WERI-Rb-1 (cell line): ENCODE measurements at regions not wholly inside any gene's neighbourhood (a gene's known extent, or its start where the extent isn't known, plus 50 kb on each side); places are given as distances from the start of the nearest gene placed in this dataset.

Experiments used
- DNase-seq: peaks from one replicate; pipeline ENCODE4 v3.0.0-alpha.2; 2020
- H3K27ac ChIP-seq: fragments of 250-450 bp; sonication (Bioruptor Pico); 2 replicates; pipeline ENCODE4 v1.5.1; 2020; ENCODE audit warnings: mild to moderate bottlenecking, moderate library complexity
- H3K27me3 ChIP-seq: fragments of 250-450 bp; sonication (Bioruptor Pico); 2 replicates; pipeline ENCODE4 v1.5.1; 2021; ENCODE audit warnings: mild to moderate bottlenecking, low read depth, moderate library complexity; ENCODE audit not compliant: insufficient read depth, severe bottlenecking
- H3K36me3 ChIP-seq: fragments of 250-450 bp; sonication (Bioruptor Pico); 2 replicates; pipeline ENCODE4 v1.5.1; 2020; ENCODE audit warnings: mild to moderate bottlenecking, moderate library complexity
- H3K4me3 ChIP-seq: 2 replicates; pipeline ENCODE4 v1.5.1; 2011; ENCODE audit warnings: low read depth, mild to moderate bottlenecking, control low read depth, low read length
- H3K9me3 ChIP-seq: fragments of 250-450 bp; sonication (Bioruptor Pico); 2 replicates; pipeline ENCODE4 v1.5.1; 2021; ENCODE audit warnings: mild to moderate bottlenecking, moderate library complexity; ENCODE audit not compliant: severe bottlenecking
- TF ChIP-seq, protein P1 (sequence below): IDR thresholded peaks from 2 replicates; pipeline ENCODE4 v1.5.1; 2011; ENCODE audit warnings: low read depth, mild to moderate bottlenecking, control low read depth, inconsistent platforms, low read length

DNA sequence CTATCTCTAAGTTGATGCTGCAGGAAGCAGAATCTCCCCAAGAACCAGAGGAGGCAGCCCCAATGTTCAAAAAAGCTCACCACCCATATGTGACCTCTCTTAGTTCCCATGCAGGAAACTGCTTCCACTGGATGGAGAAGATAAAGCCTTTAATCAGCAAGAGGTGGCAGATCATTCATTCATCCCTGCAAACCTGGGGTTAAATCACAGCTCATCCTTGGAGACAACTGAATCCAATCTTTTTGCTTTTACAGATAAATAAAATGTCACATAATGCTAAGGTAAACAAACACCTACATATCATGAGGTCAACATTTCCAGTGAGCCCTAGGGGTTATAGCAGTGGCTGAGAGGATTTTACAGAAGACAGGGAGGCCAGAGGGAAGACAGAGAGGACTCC, 112.7 kb upstream of the CD93 start:
- Histone ChIP-seq H3K36me3 (no peaks in the 10 kb centered on the region), H3K9me3 (peaks cover 5% of the 10 kb centered on the region), H3K27me3 (peaks cover 67% of the 10 kb centered on the region), H3K27ac (no peak overlapping the region), H3K4me3 (no peak overlapping the region)
- TF ChIP-seq, protein P1, sequence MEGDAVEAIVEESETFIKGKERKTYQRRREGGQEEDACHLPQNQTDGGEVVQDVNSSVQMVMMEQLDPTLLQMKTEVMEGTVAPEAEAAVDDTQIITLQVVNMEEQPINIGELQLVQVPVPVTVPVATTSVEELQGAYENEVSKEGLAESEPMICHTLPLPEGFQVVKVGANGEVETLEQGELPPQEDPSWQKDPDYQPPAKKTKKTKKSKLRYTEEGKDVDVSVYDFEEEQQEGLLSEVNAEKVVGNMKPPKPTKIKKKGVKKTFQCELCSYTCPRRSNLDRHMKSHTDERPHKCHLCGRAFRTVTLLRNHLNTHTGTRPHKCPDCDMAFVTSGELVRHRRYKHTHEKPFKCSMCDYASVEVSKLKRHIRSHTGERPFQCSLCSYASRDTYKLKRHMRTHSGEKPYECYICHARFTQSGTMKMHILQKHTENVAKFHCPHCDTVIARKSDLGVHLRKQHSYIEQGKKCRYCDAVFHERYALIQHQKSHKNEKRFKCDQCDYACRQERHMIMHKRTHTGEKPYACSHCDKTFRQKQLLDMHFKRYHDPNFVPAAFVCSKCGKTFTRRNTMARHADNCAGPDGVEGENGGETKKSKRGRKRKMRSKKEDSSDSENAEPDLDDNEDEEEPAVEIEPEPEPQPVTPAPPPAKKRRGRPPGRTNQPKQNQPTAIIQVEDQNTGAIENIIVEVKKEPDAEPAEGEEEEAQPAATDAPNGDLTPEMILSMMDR = no peak
- no peak for DNase-seq

DNA sequence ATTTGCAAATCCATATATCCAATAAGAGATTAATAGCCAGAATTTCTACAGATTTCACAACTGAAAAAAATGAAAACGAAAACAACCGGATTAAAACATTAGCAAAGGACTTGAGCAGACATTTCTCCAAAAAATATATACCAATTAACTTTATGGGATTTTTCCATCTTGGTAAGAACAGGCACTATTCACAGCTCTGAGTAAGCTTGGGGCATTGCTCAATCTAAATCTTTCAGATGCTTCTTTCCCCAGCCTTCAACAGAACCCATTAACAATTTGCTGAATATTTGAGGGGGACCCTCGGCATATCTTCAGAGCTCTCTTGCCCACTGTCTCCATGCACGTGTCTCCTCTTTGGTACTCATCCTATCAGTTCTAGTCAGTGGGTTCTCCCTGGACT, 111.7 kb upstream of the CD93 start:
- Histone ChIP-seq H3K27me3 (peaks cover 57% of the 10 kb centered on the region), H3K36me3 (no peaks in the 10 kb centered on the region), H3K27ac (no peak overlapping the region), H3K4me3 (no peak overlapping the region), H3K9me3 (peaks cover 5% of the 10 kb centered on the region)
- no peak for DNase-seq
- TF ChIP-seq, protein P1 = no peak

DNA sequence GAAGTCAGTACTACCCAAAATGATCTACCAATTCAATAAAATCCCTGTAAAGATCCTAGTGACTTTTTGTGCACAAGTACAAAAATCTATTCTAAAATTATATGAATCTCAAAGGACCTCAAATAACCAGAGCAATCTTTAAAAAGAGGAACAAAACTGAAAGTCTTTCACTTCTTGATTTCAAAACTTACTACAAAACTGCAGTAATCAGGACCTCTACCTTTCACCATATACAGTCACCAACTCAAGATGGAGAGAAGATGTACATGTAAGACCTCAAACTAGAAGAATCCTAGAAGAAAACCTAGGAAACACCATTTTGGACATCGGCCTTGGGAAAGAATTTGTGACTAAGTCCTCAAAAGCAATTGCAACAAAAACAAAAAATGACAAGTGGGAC, 109.5 kb upstream of the CD93 start:
- peaks cover 5% of the 10 kb centered on the region for H3K9me3 ChIP-seq
- TF ChIP-seq, protein P1 = no peak
- H3K27ac ChIP-seq = no peak overlapping the region
- H3K27me3 ChIP-seq = peaks cover 41% of the 10 kb centered on the region
- H3K4me3 ChIP-seq = no peak overlapping the region
- no peak for DNase-seq
- no peaks in the 10 kb centered on the region for H3K36me3 ChIP-seq

DNA sequence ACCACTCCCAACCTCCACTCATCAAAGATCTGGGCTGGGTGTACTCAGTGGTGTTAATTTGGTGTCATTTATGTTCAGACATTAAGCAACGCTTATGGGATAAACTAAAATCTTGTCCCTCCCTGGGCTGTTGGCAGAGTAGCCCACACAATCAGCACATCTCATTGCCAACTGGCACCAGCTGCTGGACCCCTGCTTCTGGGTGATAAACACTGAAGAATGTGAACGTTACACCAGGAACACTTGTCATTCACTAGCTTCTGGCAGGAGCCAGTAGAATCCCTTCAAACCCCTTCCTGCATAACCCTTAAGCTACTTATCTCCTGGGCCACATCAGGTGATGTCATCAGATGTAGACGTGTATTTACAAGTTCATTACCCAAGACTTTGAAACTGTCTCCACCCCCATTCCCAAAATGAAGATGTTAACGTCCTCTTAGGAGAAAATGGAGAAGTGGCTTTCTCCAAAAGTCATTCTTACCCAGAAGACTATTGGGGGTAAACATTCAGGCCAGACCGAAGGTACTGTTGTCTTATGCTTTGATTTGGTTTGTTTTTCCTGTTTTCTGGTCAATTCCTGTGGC, 107.8 kb upstream of the CD93 start:
- DNase-seq = no peak
- Histone ChIP-seq H3K4me3 (no peak overlapping the region), H3K9me3 (peaks cover 5% of the 10 kb centered on the region), H3K27me3 (peaks cover 39% of the 10 kb centered on the region), H3K36me3 (no peaks in the 10 kb centered on the region), H3K27ac (no peak overlapping the region)
- TF ChIP-seq, protein P1 = no peak

DNA sequence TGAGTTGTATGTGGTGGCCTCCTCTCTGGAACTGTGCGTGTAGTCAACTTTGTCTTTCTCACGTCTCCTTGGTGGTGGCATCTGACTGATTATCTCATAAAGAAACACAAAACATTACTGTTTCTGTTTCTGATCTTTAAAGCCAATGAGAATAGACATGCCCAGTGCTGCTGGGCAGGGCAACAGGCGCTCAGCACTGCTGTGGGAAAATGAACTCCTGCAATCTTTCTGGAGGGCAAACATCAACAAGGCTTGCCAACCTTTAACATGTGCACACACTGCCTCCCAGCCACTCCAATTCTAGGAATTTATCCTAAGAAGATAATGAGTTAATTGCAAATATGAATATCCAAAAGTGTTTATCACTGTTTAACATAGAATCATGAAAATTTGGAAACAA, 106.3 kb upstream of the CD93 start:
- Histone ChIP-seq H3K4me3 (no peak overlapping the region), H3K36me3 (no peaks in the 10 kb centered on the region), H3K27me3 (peaks cover 33% of the 10 kb centered on the region), H3K9me3 (peaks cover 5% of the 10 kb centered on the region), H3K27ac (no peak overlapping the region)
- no peak for DNase-seq
- TF ChIP-seq, protein P1 = no peak

DNA sequence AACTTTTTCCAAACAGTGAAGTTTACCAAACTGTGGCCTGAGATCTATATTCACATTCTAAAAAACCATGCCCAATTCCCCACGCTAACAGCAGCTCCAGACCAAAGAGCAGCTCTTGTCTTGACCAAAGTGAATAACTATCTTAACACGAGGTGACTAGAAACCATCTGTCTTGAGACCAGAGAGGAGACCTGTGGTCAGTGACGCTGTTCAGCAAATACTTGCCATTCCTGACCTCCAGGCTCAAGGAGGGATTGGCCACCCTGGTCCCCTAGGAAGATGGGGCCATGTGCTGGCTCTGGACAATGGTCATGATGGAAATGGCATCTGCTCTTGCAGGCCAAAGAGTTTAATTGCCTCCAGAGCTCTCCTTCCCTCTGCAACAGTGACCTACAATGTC, 104.4 kb upstream of the CD93 start:
- no peak for DNase-seq
- no peaks in the 10 kb centered on the region for H3K36me3 ChIP-seq

More for the DNA sequence above, 104.4 kb upstream of the CD93 start:
- no peaks in the 10 kb centered on the region for H3K9me3 ChIP-seq
- TF ChIP-seq, protein P1 = no peak
- H3K4me3 ChIP-seq = no peak overlapping the region
- no peak overlapping the region for H3K27ac ChIP-seq
- H3K27me3 ChIP-seq = peaks cover 41% of the 10 kb centered on the region
